HEK293 (cell line): ENCODE measurements at regions not wholly inside any gene's neighbourhood (a gene's known extent, or its start where the extent isn't known, plus 50 kb on each side); places are given as distances from the start of the nearest gene placed in this dataset.

Experiments used
- CTCF ChIA-PET: fragments of 350-600 bp; formaldehyde crosslinking; extraction: SDS; loops from one replicate; lab custom pipeline; 2021; ENCODE audit warnings: antibody characterized with exemption; lab: Yijun Ruan, JAX
- POLR2A ChIA-PET: fragments of 300-600 bp; formaldehyde crosslinking; extraction: SDS; loops from one replicate; lab custom pipeline; 2020; ENCODE audit warnings: antibody characterized with exemption, inconsistent platforms; lab: Yijun Ruan, JAX
- H3K27ac ChIP-seq: fragments of 200-500 bp; sonication (Bioruptor generic); 2 replicates; pipeline ENCODE4 v1.5.1; 2014; ENCODE audit warnings: low read depth, low read length, control low read depth, inconsistent platforms; ENCODE audit errors: extremely low read depth
- H3K36me3 ChIP-seq, 2 experiments: fragments of 200-500 bp in 1 of 2; sonication (Bioruptor generic) in 1 of 2; 1 replicate in 1 of 2; 2 replicates in 1 of 2; pipeline ENCODE4 v1.5.1; 2014 to 2017; ENCODE audit warnings: inconsistent platforms in 2 of 2, low read length in 2 of 2; ENCODE audit not compliant: control insufficient read depth in 2 of 2, insufficient read depth in 1 of 2
- H3K4me1 ChIP-seq: fragments of 200-500 bp; sonication (Bioruptor generic); 2 replicates; pipeline ENCODE4 v1.5.1; 2014; ENCODE audit warnings: mild to moderate bottlenecking, low read length, inconsistent platforms; ENCODE audit not compliant: control insufficient read depth, insufficient read depth
- H3K4me3 ChIP-seq: 2 replicates; pipeline ENCODE4 v1.5.1; 2011; ENCODE audit warnings: low read depth, mild to moderate bottlenecking, control low read depth, low read length, moderate library complexity
- H3K9me3 ChIP-seq: fragments of 200-500 bp; sonication (Bioruptor generic); 2 replicates; pipeline ENCODE4 v1.5.1; 2014; ENCODE audit warnings: low read depth, low read length, inconsistent platforms; ENCODE audit not compliant: control insufficient read depth, insufficient read depth
- GLI2 ChIP-seq: fragments of 450-650 bp; formaldehyde crosslinking; IDR thresholded peaks from 2 replicates; pipeline ENCODE4; 2017; ENCODE audit warnings: missing biosample characterization, missing genetic modification characterization, low read depth, borderline replicate concordance
- IKZF3 ChIP-seq: fragments of 450-650 bp; IDR thresholded peaks from 2 replicates; pipeline ENCODE4 v1.5.0; 2018; ENCODE audit warnings: missing biosample characterization, mild to moderate bottlenecking, missing genetic modification characterization, moderate library complexity
- OVOL3 ChIP-seq: fragments of 450-650 bp; formaldehyde crosslinking; IDR thresholded peaks from 2 replicates; pipeline ENCODE4 v1.5.1; 2016; ENCODE audit warnings: missing biosample characterization, missing genetic modification characterization
- RBAK ChIP-seq: fragments of 450-650 bp; formaldehyde crosslinking; IDR thresholded peaks from 2 replicates; pipeline ENCODE4 v1.5.1; 2016; ENCODE audit warnings: missing biosample characterization, missing genetic modification characterization
- SETDB1 ChIP-seq: IDR thresholded peaks from one replicate; pipeline ENCODE4 v1.6.1; 2017; ENCODE audit warnings: mild to moderate bottlenecking, low read length, moderate library complexity, mixed read lengths; ENCODE audit not compliant: insufficient read length
- ZBTB21 ChIP-seq: fragments of 450-650 bp; formaldehyde crosslinking; IDR thresholded peaks from 2 replicates; pipeline ENCODE4 v1.5.1; 2017; ENCODE audit warnings: missing biosample characterization, missing genetic modification characterization
- ZBTB48 ChIP-seq: fragments of 450-650 bp; formaldehyde crosslinking; IDR thresholded peaks from 2 replicates; pipeline ENCODE4 v1.5.1; 2016; ENCODE audit warnings: missing biosample characterization, missing genetic modification characterization
- ZEB2 ChIP-seq: fragments of 450-650 bp; formaldehyde crosslinking; IDR thresholded peaks from 2 replicates; pipeline ENCODE4 v1.5.1; 2016; ENCODE audit warnings: missing biosample characterization, missing genetic modification characterization
- ZNF114 ChIP-seq: fragments of 450-650 bp; formaldehyde crosslinking; IDR thresholded peaks from 2 replicates; pipeline ENCODE4 v1.5.0; 2017; ENCODE audit warnings: missing biosample characterization, missing genetic modification characterization
- ZNF121 ChIP-seq: fragments of 450-650 bp; formaldehyde crosslinking; IDR thresholded peaks from 2 replicates; pipeline ENCODE4 v1.5.1; 2016; ENCODE audit warnings: missing biosample characterization, missing genetic modification characterization
- ZNF132 ChIP-seq: fragments of 450-650 bp; formaldehyde crosslinking; IDR thresholded peaks from 2 replicates; pipeline ENCODE4 v1.5.1; 2017; ENCODE audit warnings: missing biosample characterization, missing genetic modification characterization, borderline replicate concordance
- ZNF175 ChIP-seq: fragments of 450-650 bp; formaldehyde crosslinking; IDR thresholded peaks from 2 replicates; pipeline ENCODE4 v1.5.1; 2016; ENCODE audit warnings: missing biosample characterization, missing genetic modification characterization
- ZNF211 ChIP-seq: fragments of 450-650 bp; formaldehyde crosslinking; IDR thresholded peaks from 2 replicates; pipeline ENCODE4 v1.5.1; 2016; ENCODE audit warnings: low read depth, missing biosample characterization, missing genetic modification characterization
- ZNF404 ChIP-seq: fragments of 450-650 bp; formaldehyde crosslinking; IDR thresholded peaks from 2 replicates; pipeline ENCODE4 v1.5.1; 2017; ENCODE audit warnings: missing biosample characterization, missing genetic modification characterization
- ZNF423 ChIP-seq: fragments of 450-650 bp; formaldehyde crosslinking; IDR thresholded peaks from 2 replicates; pipeline ENCODE4 v1.5.1; 2016; ENCODE audit warnings: missing biosample characterization, missing genetic modification characterization
- ZNF529 ChIP-seq: fragments of 450-650 bp; formaldehyde crosslinking; IDR thresholded peaks from 2 replicates; pipeline ENCODE4 v1.5.1; 2017; ENCODE audit warnings: missing genetic modification characterization, missing biosample characterization; ENCODE audit not compliant: insufficient replicate concordance
- ZNF548 ChIP-seq: fragments of 450-650 bp; formaldehyde crosslinking; IDR thresholded peaks from 2 replicates; pipeline ENCODE4 v1.5.1; 2016; ENCODE audit warnings: missing biosample characterization, missing genetic modification characterization
- ZNF555 ChIP-seq: fragments of 450-650 bp; formaldehyde crosslinking; conservative IDR thresholded peaks from 2 replicates; pipeline ENCODE4 v1.5.1; 2017; ENCODE audit warnings: missing biosample characterization, mild to moderate bottlenecking, missing genetic modification characterization, inconsistent platforms
- ZNF585B ChIP-seq: fragments of 450-650 bp; formaldehyde crosslinking; IDR thresholded peaks from 2 replicates; pipeline ENCODE4 v1.5.1; 2016; ENCODE audit warnings: missing biosample characterization, missing genetic modification characterization
- ZNF639 ChIP-seq: fragments of 450-650 bp; formaldehyde crosslinking; IDR thresholded peaks from 2 replicates; pipeline ENCODE4 v1.5.1; 2016; ENCODE audit warnings: missing biosample characterization, missing genetic modification characterization
- ZNF776 ChIP-seq: fragments of 450-650 bp; formaldehyde crosslinking; IDR thresholded peaks from 2 replicates; pipeline ENCODE4 v1.5.0; 2017; ENCODE audit warnings: missing biosample characterization, missing genetic modification characterization, borderline replicate concordance

GRCh38 chr5:171617266-171617665 lies 168.4 kb upstream of the SMIM23 start:
- CTCF ChIA-PET, result interaction anchor here (1.1 kb wide), 1 partner anchor 9 kb away, joined by 3 read pairs; no protein-coding TSS in a partner anchor
- H3K27ac ChIP-seq, result no peak overlapping the region
- H3K4me3 ChIP-seq, result no peak overlapping the region
- H3K4me1 ChIP-seq, result no peaks in the 10 kb centered on the region
- no peak for TF ChIP-seq OVOL3 (tag by site-specific recombination)
- no peak for TF ChIP-seq ZNF529 (tag by site-specific recombination)
- no peak for TF ChIP-seq ZNF548
- no peak for TF ChIP-seq ZNF132
- TF ChIP-seq ZNF114 (tag by site-specific recombination), result no peak
- no peak for TF ChIP-seq ZNF585B (tag by site-specific recombination)
- no peak for TF ChIP-seq ZNF175 (tag by site-specific recombination)
- no peak for TF ChIP-seq ZNF121 (tag by site-specific recombination)
- TF ChIP-seq ZNF211 (tag by site-specific recombination), result no peak
- no peak for TF ChIP-seq ZBTB21 (tag by site-specific recombination)
- no peak for TF ChIP-seq ZEB2 (tag by site-specific recombination)
- no peak for TF ChIP-seq ZNF639 (tag by site-specific recombination)
- no peak for TF ChIP-seq ZNF423 (tag by site-specific recombination)
- no peak for TF ChIP-seq GLI2
- TF ChIP-seq, all 188 proteins: peak for 0
- Histone ChIP-seq H3K9me3 (no peaks in the 10 kb centered on the region), H3K36me3 (no peaks in the 10 kb centered on the region)
- POLR2A ChIA-PET, result no interaction called here

GRCh38 chr5:171617817-171618591 lies 167.6 kb upstream of the SMIM23 start:
- Histone ChIP-seq H3K27ac (no peak overlapping the region), H3K4me1 (no peaks in the 10 kb centered on the region), H3K36me3 (no peaks in the 10 kb centered on the region), H3K4me3 (no peak overlapping the region), H3K9me3 (no peaks in the 10 kb centered on the region)
- POLR2A ChIA-PET, result no interaction called here
- CTCF ChIA-PET, result interaction anchor here (1.1 kb wide), 1 partner anchor 9 kb away, joined by 3 read pairs; no protein-coding TSS in a partner anchor
- TF ChIP-seq SETDB1 (no peak), RBAK (tag by site-specific recombination) (no peak), ZNF776 (tag by site-specific recombination) (no peak), ZBTB48 (tag by site-specific recombination) (no peak)

GRCh38 chr5:171619196-171619595 lies 166.4 kb upstream of the SMIM23 start:
- Histone ChIP-seq H3K4me1 (no peaks in the 10 kb centered on the region), H3K9me3 (no peaks in the 10 kb centered on the region), H3K27ac (no peak overlapping the region), H3K4me3 (no peak overlapping the region), H3K36me3 (no peaks in the 10 kb centered on the region)
- no peak for TF ChIP-seq IKZF3
- no peak for TF ChIP-seq ZNF555 (tag by site-specific recombination)
- no peak for TF ChIP-seq OVOL3 (tag by site-specific recombination)
- TF ChIP-seq ZNF404 (tag by site-specific recombination), result no peak
- ChIA-PET CTCF (interaction anchor here (0.5 to 0.6 kb wide), 2 partner anchors 41 to 376 kb away, joined by 3 read pairs; no protein-coding TSS in a partner anchor), POLR2A (no interaction called here)
